WERI-Rb-1 (cell line): ENCODE measurements at regions not wholly inside any gene's neighbourhood (a gene's known extent, or its start where the extent isn't known, plus 50 kb on each side); places are given as distances from the start of the nearest gene placed in this dataset.

Source experiments
- DNase-seq: peaks from one replicate; pipeline ENCODE4 v3.0.0-alpha.2; 2020
- H3K27ac ChIP-seq: fragments of 250-450 bp; sonication (Bioruptor Pico); 2 replicates; pipeline ENCODE4 v1.5.1; 2020; ENCODE audit warnings: mild to moderate bottlenecking, moderate library complexity
- H3K27me3 ChIP-seq: fragments of 250-450 bp; sonication (Bioruptor Pico); 2 replicates; pipeline ENCODE4 v1.5.1; 2021; ENCODE audit warnings: mild to moderate bottlenecking, low read depth, moderate library complexity; ENCODE audit not compliant: insufficient read depth, severe bottlenecking
- H3K36me3 ChIP-seq: fragments of 250-450 bp; sonication (Bioruptor Pico); 2 replicates; pipeline ENCODE4 v1.5.1; 2020; ENCODE audit warnings: mild to moderate bottlenecking, moderate library complexity
- H3K4me3 ChIP-seq: 2 replicates; pipeline ENCODE4 v1.5.1; 2011; ENCODE audit warnings: low read depth, mild to moderate bottlenecking, control low read depth, low read length
- H3K9me3 ChIP-seq: fragments of 250-450 bp; sonication (Bioruptor Pico); 2 replicates; pipeline ENCODE4 v1.5.1; 2021; ENCODE audit warnings: mild to moderate bottlenecking, moderate library complexity; ENCODE audit not compliant: severe bottlenecking
- CTCF ChIP-seq: IDR thresholded peaks from 2 replicates; pipeline ENCODE4 v1.5.1; 2011; ENCODE audit warnings: low read depth, mild to moderate bottlenecking, control low read depth, inconsistent platforms, low read length

- Histone ChIP-seq H3K27ac (no peak overlapping the region), H3K27me3 (peaks cover 33% of the 10 kb centered on the region), H3K9me3 (no peaks in the 10 kb centered on the region), H3K36me3 (no peaks in the 10 kb centered on the region), H3K4me3 (no peak overlapping the region)
- no peak for TF ChIP-seq CTCF
- DNase-seq: no peak
Observed at GRCh38 chr10:62748386-62748785, 56.1 kb upstream of the ADO start.

- H3K4me3 ChIP-seq: no peak overlapping the region
- DNase-seq: no peak
- TF ChIP-seq CTCF: no peak
- H3K9me3 ChIP-seq: no peaks in the 10 kb centered on the region
- peaks cover 32% of the 10 kb centered on the region for H3K27me3 ChIP-seq
- H3K27ac ChIP-seq: no peak overlapping the region
- no peaks in the 10 kb centered on the region for H3K36me3 ChIP-seq
Observed at GRCh38 chr10:62749093-62749683, 55.3 kb upstream of the ADO start.
